HG03558 (cell line): ENCODE measurements at regions not wholly inside any gene's neighbourhood (a gene's known extent, or its start where the extent isn't known, plus 50 kb on each side); places are given as distances from the start of the nearest gene placed in this dataset.

Experiments used
- ATAC-seq: cut with Tn5 transposase; IDR thresholded peaks from one replicate; pipeline ENCODE4 v1.9.1; 2021; ENCODE audit warnings: moderate number of reproducible peaks; ENCODE audit not compliant: unreplicated experiment; ENCODE audit errors: extremely low read depth

DNA sequence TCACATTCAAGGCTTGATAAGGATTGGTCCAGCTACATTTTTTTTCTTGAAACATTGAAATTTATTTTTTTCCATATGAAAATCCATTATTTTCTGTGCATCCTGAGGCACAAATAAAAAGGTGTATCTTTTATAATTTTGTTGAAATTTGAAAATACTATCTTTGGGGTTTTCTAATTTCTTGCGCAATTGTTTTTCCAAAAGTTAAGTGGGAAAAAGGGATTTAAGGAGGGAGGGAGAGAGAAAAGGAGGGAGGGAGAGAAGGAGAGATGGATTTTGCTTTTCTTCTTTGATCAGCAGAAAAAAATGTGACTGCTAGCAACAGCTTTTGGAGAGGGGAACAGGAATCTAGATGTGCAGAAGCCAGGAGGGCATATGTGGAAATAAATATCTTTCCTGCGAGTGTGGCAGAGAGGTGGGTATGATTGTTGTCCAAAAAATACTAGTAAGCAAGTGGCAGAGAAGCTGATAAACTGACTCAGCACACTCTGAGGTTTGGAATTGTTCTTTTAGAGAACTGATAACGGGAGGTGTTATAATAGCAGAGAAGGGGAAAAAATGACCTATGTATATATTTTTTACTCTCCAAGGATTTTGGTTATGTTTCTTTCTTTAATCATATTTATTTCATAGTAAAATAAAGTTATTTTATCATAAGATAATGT lies 61.2 kb upstream of the EDNRB start:
- no peak for ATAC-seq

DNA sequence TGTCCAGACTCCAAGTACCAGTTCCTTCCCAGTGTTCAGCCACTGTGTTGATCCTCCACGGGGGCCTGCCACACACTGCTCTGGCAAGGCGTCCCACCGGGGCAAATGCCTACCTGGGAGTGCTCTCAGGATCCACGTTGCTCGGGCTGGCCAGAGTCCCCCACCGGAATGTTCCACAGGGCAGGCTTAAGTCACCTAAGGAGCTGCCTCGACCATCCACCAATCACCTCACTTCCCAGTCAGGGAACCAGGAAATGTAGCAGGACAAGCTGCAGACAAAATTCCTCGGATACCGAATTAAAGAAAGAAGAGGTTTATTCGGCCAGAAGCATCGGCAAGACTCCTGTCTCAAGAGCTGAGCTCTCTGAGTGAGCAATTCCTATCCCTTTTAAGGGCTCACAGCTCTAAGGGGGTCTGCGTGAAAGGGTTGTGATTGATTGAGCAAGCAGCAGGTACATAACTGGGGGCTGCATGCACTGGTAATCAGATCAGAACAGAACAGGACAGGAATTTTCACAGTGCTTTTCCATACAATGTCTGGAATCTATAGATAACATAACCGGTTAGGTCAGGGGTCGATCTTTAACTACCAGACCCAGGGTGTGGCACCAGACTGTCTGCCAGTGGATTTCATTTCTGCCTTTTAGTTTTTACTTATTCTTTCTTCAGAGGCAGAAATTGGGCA lies 56.9 kb upstream of the EDNRB start:
- ATAC-seq = no peak

DNA sequence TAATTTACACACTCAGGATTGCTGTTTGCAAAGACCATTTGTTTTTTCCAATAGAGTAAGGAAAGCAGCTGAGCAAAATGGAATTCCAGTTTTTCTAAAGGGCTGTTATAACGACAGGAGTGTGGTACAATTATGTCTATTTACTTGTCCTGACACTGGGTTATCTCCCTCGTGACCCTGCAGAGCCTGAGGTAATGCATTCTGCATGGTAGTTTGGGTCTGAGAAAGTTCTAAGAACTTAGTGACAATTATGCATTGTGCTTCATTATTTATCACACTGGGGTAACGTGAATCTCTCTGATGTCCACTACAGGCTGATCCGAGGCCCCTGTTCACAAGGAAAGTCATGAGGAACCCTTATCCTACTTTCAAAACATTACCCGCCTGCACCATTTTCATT lies 50.7 kb upstream of the EDNRB start:
- ATAC-seq = no peak
